ENCODE measurements at regions not wholly inside any gene's neighbourhood (a gene's known extent, or its start where the extent isn't known, plus 50 kb on each side); places are given as distances from the start of the nearest gene placed in this dataset.
"Not testable (repeated sequence)": the region's sequence is repeated elsewhere in the genome, so short reads cannot be mapped to it uniquely, and the experiment has no call there.

GRCh38 chr6:86331919-86332318 lies 605.4 kb upstream of the HTR1E start:
- POLR2A ChIA-PET: no interaction called here
- CTCF ChIA-PET: no interaction called here
- TF ChIP-seq SP1 (IDR thresholded peaks at IDR 0.05): no peak
- TF ChIP-seq NFRKB (IDR thresholded peaks at IDR 0.05): no peak
- TF ChIP-seq ELF4 (IDR thresholded peaks at IDR 0.05): no peak
- TF ChIP-seq BHLHE40 (IDR thresholded peaks at IDR 0.05; ENCODE audit: borderline replicate concordance): no peak
- TF ChIP-seq LEF1 (IDR thresholded peaks at IDR 0.05; ENCODE audit: borderline replicate concordance): no peak
- no peak for TF ChIP-seq FOXK2 (IDR thresholded peaks at IDR 0.05)
- TF ChIP-seq ARNT (IDR thresholded peaks at IDR 0.05): no peak
- TF ChIP-seq HDGF (IDR thresholded peaks at IDR 0.05; ENCODE audit: borderline replicate concordance): no peak
- no peak for TF ChIP-seq FOXA1 (IDR thresholded peaks at IDR 0.05)
- TF ChIP-seq ZNF384 (IDR thresholded peaks at IDR 0.05): no peak
- TF ChIP-seq L3MBTL2 (conservative IDR thresholded peaks at IDR 0.05): no peak
- no peak for DNase-seq (ENCODE audit: extremely low spot score)

- ChIA-PET POLR2A (no interaction called here), CTCF (no interaction called here)
- TF ChIP-seq CTBP1 (IDR thresholded peaks at IDR 0.05; ENCODE audit: borderline replicate concordance) (no peak), FOXM1 (IDR thresholded peaks at IDR 0.05; ENCODE audit: borderline replicate concordance) (no peak)
- no peak for DNase-seq (ENCODE audit: extremely low spot score)
Measured at GRCh38 chr6:86331265-86331840, 606.0 kb upstream of the HTR1E start.

GRCh38 chr6:86306210-86306609 lies 631.1 kb upstream of the HTR1E start:
- TF ChIP-seq TARDBP (IDR thresholded peaks at IDR 0.05): no peak
- TF ChIP-seq SP1 (IDR thresholded peaks at IDR 0.05): no peak
- TF ChIP-seq ELF4 (IDR thresholded peaks at IDR 0.05): no peak
- no peak for TF ChIP-seq SUZ12 (IDR thresholded peaks at IDR 0.05)
- DNase-seq (ENCODE audit: extremely low spot score): no peak
- ChIA-PET CTCF (no interaction called here), POLR2A (no interaction called here)

DNA sequence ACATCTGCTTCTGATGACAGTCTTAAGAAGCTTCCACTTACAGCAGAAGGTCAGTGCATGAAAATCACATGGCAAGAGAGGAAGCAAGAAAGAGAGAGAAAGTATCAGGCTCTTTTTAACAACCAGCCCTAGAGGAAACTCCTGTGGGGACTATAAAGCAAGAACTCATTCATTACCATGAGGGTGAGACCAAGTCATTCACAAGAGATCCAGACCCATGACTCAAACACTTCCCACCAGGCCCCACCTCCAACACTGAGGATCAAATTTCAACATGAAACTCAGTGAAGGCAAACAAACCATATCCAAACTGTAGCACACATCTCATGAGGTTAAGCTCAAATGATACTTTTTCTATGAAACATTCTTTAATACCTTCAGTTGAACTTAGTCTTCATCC lies 643.2 kb upstream of the SYNCRIP start:
- CTCF ChIA-PET: no interaction called here
- TF ChIP-seq ARNT (IDR thresholded peaks at IDR 0.05): no peak
- DNase-seq (ENCODE audit: extremely low spot score): no peak
- POLR2A ChIA-PET: no interaction called here

GRCh38 chr6:86284809-86285480 lies 642.3 kb upstream of the SYNCRIP start:
- POLR2A ChIA-PET; CTCF ChIA-PET; DNase-seq (ENCODE audit: extremely low spot score): not testable (repeated sequence)

GRCh38 chr6:86283596-86283995 lies 640.9 kb upstream of the SYNCRIP start:
- CTCF ChIA-PET: not testable (repeated sequence)

DNA sequence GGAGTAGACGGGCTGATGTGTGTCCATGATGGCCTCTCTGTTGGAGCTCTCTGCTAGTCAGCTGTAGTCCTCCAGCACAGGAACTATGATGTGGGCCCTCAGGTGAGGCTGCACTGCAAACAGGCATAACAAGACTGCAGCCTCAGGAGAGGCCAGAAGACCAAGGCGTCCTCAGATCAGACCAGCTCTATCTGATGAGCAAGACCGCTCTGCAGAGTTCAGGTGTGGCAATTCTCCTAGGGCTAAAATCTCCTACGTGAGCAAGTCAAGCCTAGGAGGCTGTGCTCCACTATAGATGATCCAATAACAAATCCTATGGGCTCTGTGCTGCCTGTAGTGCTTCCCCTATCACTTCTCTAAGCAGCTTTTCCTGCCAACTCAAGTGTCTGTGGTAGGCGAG lies 633.4 kb upstream of the SYNCRIP start:
- DNase-seq (ENCODE audit: extremely low spot score): no peak
- TF ChIP-seq TARDBP (IDR thresholded peaks at IDR 0.05) (no peak), SP1 (IDR thresholded peaks at IDR 0.05) (no peak), FOXM1 (IDR thresholded peaks at IDR 0.05; ENCODE audit: borderline replicate concordance) (no peak), ELF4 (IDR thresholded peaks at IDR 0.05) (no peak), L3MBTL2 (conservative IDR thresholded peaks at IDR 0.05) (no peak), HDGF (IDR thresholded peaks at IDR 0.05; ENCODE audit: borderline replicate concordance) (no peak), ZNF384 (IDR thresholded peaks at IDR 0.05) (no peak), CTBP1 (IDR thresholded peaks at IDR 0.05; ENCODE audit: borderline replicate concordance) (no peak), ARNT (IDR thresholded peaks at IDR 0.05) (no peak), NFRKB (IDR thresholded peaks at IDR 0.05) (no peak), FOXK2 (IDR thresholded peaks at IDR 0.05) (no peak), SUZ12 (IDR thresholded peaks at IDR 0.05) (no peak), FOXA1 (IDR thresholded peaks at IDR 0.05) (no peak)
- ChIA-PET POLR2A (no interaction called here), CTCF (no interaction called here)

More at GRCh38 chr6:86283596-86283995, 640.9 kb upstream of the SYNCRIP start:
- DNase-seq (ENCODE audit: extremely low spot score); POLR2A ChIA-PET: not testable (repeated sequence)

DNA sequence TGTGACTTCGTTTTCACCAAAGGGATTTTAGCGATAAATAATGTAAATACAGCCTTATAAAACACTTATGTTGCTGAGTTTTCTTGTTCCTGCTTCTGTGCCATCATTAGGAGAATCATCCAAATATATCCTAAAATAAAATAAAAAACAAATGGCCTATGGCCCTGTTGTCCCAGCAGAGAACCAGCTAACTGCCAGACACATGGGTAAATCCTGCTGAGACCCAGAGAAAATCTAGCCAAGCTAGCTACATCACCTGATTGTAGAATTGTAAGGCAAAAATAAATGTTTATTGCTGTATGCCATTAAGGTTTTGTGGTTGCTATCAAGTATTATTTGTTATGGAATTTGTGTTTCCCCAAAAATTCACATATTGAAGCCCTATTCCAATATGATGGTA lies 631.2 kb upstream of the SYNCRIP start:
- CTCF ChIA-PET: no interaction called here
- no peak for DNase-seq (ENCODE audit: extremely low spot score)

GRCh38 chr6:86256615-86257187 lies 614.0 kb upstream of the SYNCRIP start:
- no peak for DNase-seq (ENCODE audit: extremely low spot score)
- POLR2A ChIA-PET: no interaction called here
- no peak for TF ChIP-seq SP1 (IDR thresholded peaks at IDR 0.05)
- TF ChIP-seq FOXA1 (IDR thresholded peaks at IDR 0.05): no peak
- TF ChIP-seq BHLHE40 (IDR thresholded peaks at IDR 0.05; ENCODE audit: borderline replicate concordance): no peak
- TF ChIP-seq ZNF384 (IDR thresholded peaks at IDR 0.05): no peak
- no peak for TF ChIP-seq LEF1 (IDR thresholded peaks at IDR 0.05; ENCODE audit: borderline replicate concordance)
- no peak for TF ChIP-seq NFRKB (IDR thresholded peaks at IDR 0.05)
- no peak for TF ChIP-seq SUZ12 (IDR thresholded peaks at IDR 0.05)
- no peak for TF ChIP-seq FOXK2 (IDR thresholded peaks at IDR 0.05)
- no peak for TF ChIP-seq TARDBP (IDR thresholded peaks at IDR 0.05)
- TF ChIP-seq L3MBTL2 (conservative IDR thresholded peaks at IDR 0.05): no peak
- no peak for TF ChIP-seq ARNT (IDR thresholded peaks at IDR 0.05)
- TF ChIP-seq CTBP1 (IDR thresholded peaks at IDR 0.05; ENCODE audit: borderline replicate concordance): no peak
- TF ChIP-seq HDGF (IDR thresholded peaks at IDR 0.05; ENCODE audit: borderline replicate concordance): no peak
- TF ChIP-seq FOXM1 (IDR thresholded peaks at IDR 0.05; ENCODE audit: borderline replicate concordance): no peak
- TF ChIP-seq ELF4 (IDR thresholded peaks at IDR 0.05): no peak
- TF ChIP-seq PKNOX1 (IDR thresholded peaks at IDR 0.05): no peak
- CTCF ChIA-PET: no interaction called here

More for the DNA sequence above, 631.2 kb upstream of the SYNCRIP start:
- POLR2A ChIA-PET: no interaction called here
- TF ChIP-seq SP1 (IDR thresholded peaks at IDR 0.05): no peak
- no peak for TF ChIP-seq SUZ12 (IDR thresholded peaks at IDR 0.05)
- TF ChIP-seq ELF4 (IDR thresholded peaks at IDR 0.05): no peak
- no peak for TF ChIP-seq L3MBTL2 (conservative IDR thresholded peaks at IDR 0.05)
- no peak for TF ChIP-seq HDGF (IDR thresholded peaks at IDR 0.05; ENCODE audit: borderline replicate concordance)
- TF ChIP-seq NFRKB (IDR thresholded peaks at IDR 0.05): no peak

Measured in HEK293T (cell line).